ENCODE measurements at regions not wholly inside any gene's neighbourhood (a gene's known extent, or its start where the extent isn't known, plus 50 kb on each side); places are given as distances from the start of the nearest gene placed in this dataset.

DNA sequence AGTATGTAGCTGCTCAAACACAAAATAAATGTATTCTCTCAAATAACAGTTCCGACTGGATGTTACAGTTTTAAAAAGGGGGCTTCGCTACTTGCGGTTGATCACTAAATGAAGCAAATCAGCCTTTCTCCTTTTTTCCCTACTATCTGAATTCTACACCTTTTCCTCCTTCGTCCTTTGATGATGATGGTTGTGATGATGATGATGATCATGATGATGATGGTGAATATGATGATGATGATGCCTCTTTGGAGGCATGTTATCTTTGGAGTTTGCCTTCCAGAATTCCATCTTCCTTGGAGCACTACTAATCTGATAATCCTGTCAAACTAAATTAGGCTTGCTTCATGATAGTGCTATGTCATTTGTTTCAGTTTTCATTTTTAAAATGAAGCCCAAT, 1073.3 kb downstream of the SOCS6 start:
- no peak for TF ChIP-seq POLR2A (IDR thresholded peaks at IDR 0.05)
- TF ChIP-seq, protein P1, sequence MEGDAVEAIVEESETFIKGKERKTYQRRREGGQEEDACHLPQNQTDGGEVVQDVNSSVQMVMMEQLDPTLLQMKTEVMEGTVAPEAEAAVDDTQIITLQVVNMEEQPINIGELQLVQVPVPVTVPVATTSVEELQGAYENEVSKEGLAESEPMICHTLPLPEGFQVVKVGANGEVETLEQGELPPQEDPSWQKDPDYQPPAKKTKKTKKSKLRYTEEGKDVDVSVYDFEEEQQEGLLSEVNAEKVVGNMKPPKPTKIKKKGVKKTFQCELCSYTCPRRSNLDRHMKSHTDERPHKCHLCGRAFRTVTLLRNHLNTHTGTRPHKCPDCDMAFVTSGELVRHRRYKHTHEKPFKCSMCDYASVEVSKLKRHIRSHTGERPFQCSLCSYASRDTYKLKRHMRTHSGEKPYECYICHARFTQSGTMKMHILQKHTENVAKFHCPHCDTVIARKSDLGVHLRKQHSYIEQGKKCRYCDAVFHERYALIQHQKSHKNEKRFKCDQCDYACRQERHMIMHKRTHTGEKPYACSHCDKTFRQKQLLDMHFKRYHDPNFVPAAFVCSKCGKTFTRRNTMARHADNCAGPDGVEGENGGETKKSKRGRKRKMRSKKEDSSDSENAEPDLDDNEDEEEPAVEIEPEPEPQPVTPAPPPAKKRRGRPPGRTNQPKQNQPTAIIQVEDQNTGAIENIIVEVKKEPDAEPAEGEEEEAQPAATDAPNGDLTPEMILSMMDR (IDR thresholded peaks at IDR 0.05): no peak

Data from uterus (tissue), 2 donors.